ENCODE measurements at regions not wholly inside any gene's neighbourhood (a gene's known extent, or its start where the extent isn't known, plus 50 kb on each side); places are given as distances from the start of the nearest gene placed in this dataset.

- TF ChIP-seq CTCF (IDR thresholded peaks at IDR 0.05) (no peak), EP300 (IDR thresholded peaks at IDR 0.05) (no peak)
These were observed 1420.3 kb upstream of the PIK3C3 start for GRCh38 chr18:40534723-40535122.
